H9 (cell line): ENCODE measurements at regions not wholly inside any gene's neighbourhood (a gene's known extent, or its start where the extent isn't known, plus 50 kb on each side); places are given as distances from the start of the nearest gene placed in this dataset.

Source experiments
- DNase-seq: peaks from one replicate; pipeline ENCODE4 v3.0.0-alpha.2; 2017
- H2AFZ ChIP-seq: one replicate; pipeline ENCODE4 v1.6.1; 2013; ENCODE audit warnings: mild to moderate bottlenecking, low read length, control low read depth, moderate library complexity
- H2AK5ac ChIP-seq: 2 replicates; pipeline ENCODE4 v1.6.1; 2013; ENCODE audit warnings: low read length, control low read depth, mixed read lengths; ENCODE audit not compliant: insufficient read length
- H2BK120ac ChIP-seq: one replicate; pipeline ENCODE4 v1.6.1; 2013; ENCODE audit warnings: low read depth, mild to moderate bottlenecking, low read length, control low read depth, inconsistent platforms; ENCODE audit not compliant: poor library complexity, severe bottlenecking
- H2BK12ac ChIP-seq: 2 replicates; pipeline ENCODE4 v1.6.1; 2013; ENCODE audit warnings: low read length, control low read depth, mixed read lengths, low read depth; ENCODE audit not compliant: insufficient read length
- H2BK15ac ChIP-seq: 2 replicates; pipeline ENCODE4 v1.6.1; 2013; ENCODE audit warnings: low read depth, low read length, control low read depth
- H2BK20ac ChIP-seq: one replicate; pipeline ENCODE4 v1.6.1; 2013; ENCODE audit warnings: low read depth, mild to moderate bottlenecking, low read length, control low read depth, inconsistent platforms; ENCODE audit not compliant: poor library complexity, severe bottlenecking
- H2BK5ac ChIP-seq: 2 replicates; pipeline ENCODE4 v1.6.1; 2013; ENCODE audit warnings: low read length, control low read depth, mixed read lengths; ENCODE audit not compliant: insufficient read length
- H3K14ac ChIP-seq: 2 replicates; pipeline ENCODE4 v1.6.1; 2013; ENCODE audit warnings: low read length, control low read depth; ENCODE audit not compliant: insufficient read depth
- H3K18ac ChIP-seq: 2 replicates; pipeline ENCODE4 v1.6.1; 2013; ENCODE audit warnings: low read depth, mild to moderate bottlenecking, mixed read lengths, low read length, control low read depth; ENCODE audit not compliant: insufficient read length
- H3K23ac ChIP-seq: 2 replicates; pipeline ENCODE4 v1.6.1; 2013; ENCODE audit warnings: low read length, control low read depth, mixed read lengths, low read depth; ENCODE audit not compliant: insufficient read length
- H3K23me2 ChIP-seq: 2 replicates; pipeline ENCODE4 v1.6.1; 2013; ENCODE audit warnings: low read depth, mild to moderate bottlenecking, mixed read lengths, low read length, control low read depth; ENCODE audit not compliant: insufficient read length, poor library complexity, severe bottlenecking
- H3K27ac ChIP-seq: 2 replicates; pipeline ENCODE4 v1.5.1; 2013; ENCODE audit warnings: low read length, control low read depth, mixed read lengths, low read depth; ENCODE audit not compliant: insufficient read length
- H3K27me3 ChIP-seq: 2 replicates; pipeline ENCODE4 v1.6.1; 2013; ENCODE audit warnings: low read length, control low read depth, inconsistent platforms; ENCODE audit not compliant: insufficient read depth
- H3K4ac ChIP-seq: 2 replicates; pipeline ENCODE4 v1.6.1; 2013; ENCODE audit warnings: low read depth, mild to moderate bottlenecking, control low read depth, inconsistent platforms, low read length, moderate library complexity
- H3K4me1 ChIP-seq: 2 replicates; pipeline ENCODE4 v1.6.1; 2013; ENCODE audit warnings: low read length, control low read depth, inconsistent platforms; ENCODE audit not compliant: insufficient read depth
- H3K4me2 ChIP-seq: 2 replicates; pipeline ENCODE4 v1.6.1; 2013; ENCODE audit warnings: low read length, control low read depth, mixed read lengths; ENCODE audit not compliant: insufficient read length, insufficient read depth
- H3K56ac ChIP-seq: 2 replicates; pipeline ENCODE4 v1.6.1; 2013; ENCODE audit warnings: low read depth, mild to moderate bottlenecking, mixed read lengths, low read length, control low read depth; ENCODE audit not compliant: insufficient read length
- H3K79me1 ChIP-seq: 2 replicates; pipeline ENCODE4 v1.6.1; 2013; ENCODE audit warnings: low read depth, mild to moderate bottlenecking, moderate library complexity, low read length, control low read depth, inconsistent platforms; ENCODE audit not compliant: insufficient read depth, poor library complexity, severe bottlenecking
- H3K79me2 ChIP-seq: 2 replicates; pipeline ENCODE4 v1.6.1; 2013; ENCODE audit warnings: low read length, control low read depth, inconsistent platforms; ENCODE audit not compliant: insufficient read depth
- H3K9ac ChIP-seq: 2 replicates; pipeline ENCODE4 v1.6.1; 2013; ENCODE audit warnings: low read length, control low read depth, mixed read lengths; ENCODE audit not compliant: insufficient read length; ENCODE audit errors: extremely low read depth
- H3K9me3 ChIP-seq: one replicate; pipeline ENCODE4 v1.6.1; 2013; ENCODE audit warnings: low read depth, low read length, inconsistent platforms; ENCODE audit not compliant: control insufficient read depth
- H3T11ph ChIP-seq: one replicate; pipeline ENCODE4 v1.6.1; 2013; ENCODE audit warnings: mild to moderate bottlenecking, low read length, control low read depth, inconsistent platforms
- H4K20me1 ChIP-seq: one replicate; pipeline ENCODE4 v1.6.1; 2013; ENCODE audit not compliant: control insufficient read depth, insufficient read length, insufficient read depth
- H4K5ac ChIP-seq: 2 replicates; pipeline ENCODE4 v1.6.1; 2013; ENCODE audit warnings: low read depth, mild to moderate bottlenecking, mixed read lengths, low read length, control low read depth; ENCODE audit not compliant: insufficient read length
- H4K8ac ChIP-seq: replicated peaks from 2 replicates; pipeline ENCODE4 v1.6.1; 2013; ENCODE audit warnings: low read length, control low read depth, mixed read lengths, low read depth; ENCODE audit not compliant: insufficient read length
- H4K91ac ChIP-seq: 2 replicates; pipeline ENCODE4 v1.6.1; 2013; ENCODE audit warnings: low read depth, mild to moderate bottlenecking, moderate library complexity, mixed read lengths, low read length, control low read depth; ENCODE audit not compliant: insufficient read length
- H3K27ac Mint-ChIP-seq, 3 experiments: 2 replicates in 2 of 3; 3 replicates in 1 of 3; pipeline ENCODE4 v1.8.0; 2020 to 2021; ENCODE audit warnings: mixed read lengths in 3 of 3, mild to moderate bottlenecking in 1 of 3, moderate library complexity in 1 of 3
- H3K27me3 Mint-ChIP-seq: 2 replicates; pipeline ENCODE4 v1.8.0; 2021; ENCODE audit warnings: low read depth, mild to moderate bottlenecking, moderate library complexity, mixed read lengths
- H3K36me3 Mint-ChIP-seq, 3 experiments: 2 replicates in 2 of 3; 3 replicates in 1 of 3; pipeline ENCODE4 v1.8.0; 2020 to 2021; ENCODE audit warnings: low read depth in 3 of 3, mixed read lengths in 3 of 3; ENCODE audit not compliant: insufficient read depth in 1 of 3
- H3K4me1 Mint-ChIP-seq, 2 experiments: 2 replicates each; pipeline ENCODE4 v1.8.0; 2020; ENCODE audit warnings: mixed read lengths in 2 of 2
- H3K4me3 Mint-ChIP-seq, 2 experiments: 2 replicates in 1 of 2; 3 replicates in 1 of 2; pipeline ENCODE4 v1.8.0; 2020 to 2021; ENCODE audit warnings: mild to moderate bottlenecking in 2 of 2, mixed read lengths in 2 of 2, moderate library complexity in 1 of 2
- H3K9me3 Mint-ChIP-seq, 2 experiments: 2 replicates in 1 of 2; 3 replicates in 1 of 2; pipeline ENCODE4 v1.8.0; 2020; ENCODE audit warnings: mild to moderate bottlenecking in 2 of 2, mixed read lengths in 2 of 2, moderate library complexity in 1 of 2
- WGBS: extraction: QIAGEN DNeasy Blood & Tissue Kit; methylation state at CpG from one replicate; pipeline ENCODE4 v1.1.7; 2013; ENCODE audit warnings: missing lambda C conversion rate, low lambda C conversion rate, mixed read lengths; ENCODE audit not compliant: insufficient read length; ENCODE audit errors: extremely low coverage; 5-methylcytosine and 5-hydroxymethylcytosine counted together
- TF ChIP-seq, protein P1 (sequence below): fragments of 200-600 bp; sonication (generic); conservative IDR thresholded peaks from 3 replicates; pipeline ENCODE4 v1.8.0; 2021; ENCODE audit warnings: antibody characterized with exemption, mild to moderate bottlenecking

DNA sequence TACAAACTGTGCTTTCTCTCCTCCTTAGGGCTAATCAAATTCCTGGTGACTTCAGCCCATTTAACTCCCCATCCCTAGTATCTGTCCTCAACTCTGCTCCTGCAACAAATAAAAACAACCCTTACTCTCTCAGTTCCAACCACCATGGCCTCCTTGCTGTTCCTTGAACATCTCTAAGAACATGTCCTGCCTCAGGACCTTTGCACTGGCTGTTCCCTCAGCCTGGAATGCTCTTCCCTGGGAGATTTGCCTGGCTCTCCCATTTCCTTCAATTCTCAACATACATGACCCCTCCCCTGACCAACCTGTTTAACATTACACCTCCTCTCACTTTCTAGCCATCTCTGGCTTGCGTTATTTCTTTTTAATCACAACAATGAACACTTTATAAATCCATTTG lies 170.5 kb downstream of the PTPN11 start:
- Histone ChIP-seq H3K4ac (no peak overlapping the region), H2BK20ac (no peak overlapping the region), H3K9ac (no peak overlapping the region), H2BK5ac (no peak overlapping the region), H3K27me3 (peaks cover 58% of the 10 kb centered on the region), H3T11ph (no peak overlapping the region), H3K23ac (no peak overlapping the region), H2AK5ac (no peak overlapping the region), H3K4me1 (no peaks in the 10 kb centered on the region; the same call in 1 of the 2 replicates), H4K91ac (no peak overlapping the region), H3K18ac (no peak overlapping the region), H4K20me1 (no peaks in the 10 kb centered on the region), H3K23me2 (no peaks in the 10 kb centered on the region), H3K27ac (no peak overlapping the region), H3K9me3 (no peaks in the 10 kb centered on the region), H2BK15ac (no peak overlapping the region), H4K8ac (no peak overlapping the region), H4K5ac (no peak overlapping the region), H2BK120ac (no peak overlapping the region), H2AFZ (no peak overlapping the region), H2BK12ac (no peak overlapping the region), H3K56ac (no peak overlapping the region), H3K79me2 (no peaks in the 10 kb centered on the region), H3K4me2 (no peak overlapping the region), H3K79me1 (no peaks in the 10 kb centered on the region), H3K14ac (no peak overlapping the region)
- Mint-ChIP-seq H3K4me3 (no peak overlapping the region; a peak in 1 of 5 replicates), H3K9me3 (peaks cover 6 to 15% of the 10 kb centered on the region in 2 experiments; a peak in 3 of 5 replicates), H3K27ac (no peak overlapping the region; a peak in 1 of 7 replicates), H3K27me3 (peaks cover 99% of the 10 kb centered on the region), H3K4me1 (peaks cover 9 to 26% of the 10 kb centered on the region in 2 experiments), H3K36me3 (no peaks in the 10 kb centered on the region; a peak in 1 of 7 replicates)
- no peak for DNase-seq
- TF ChIP-seq, protein P1, sequence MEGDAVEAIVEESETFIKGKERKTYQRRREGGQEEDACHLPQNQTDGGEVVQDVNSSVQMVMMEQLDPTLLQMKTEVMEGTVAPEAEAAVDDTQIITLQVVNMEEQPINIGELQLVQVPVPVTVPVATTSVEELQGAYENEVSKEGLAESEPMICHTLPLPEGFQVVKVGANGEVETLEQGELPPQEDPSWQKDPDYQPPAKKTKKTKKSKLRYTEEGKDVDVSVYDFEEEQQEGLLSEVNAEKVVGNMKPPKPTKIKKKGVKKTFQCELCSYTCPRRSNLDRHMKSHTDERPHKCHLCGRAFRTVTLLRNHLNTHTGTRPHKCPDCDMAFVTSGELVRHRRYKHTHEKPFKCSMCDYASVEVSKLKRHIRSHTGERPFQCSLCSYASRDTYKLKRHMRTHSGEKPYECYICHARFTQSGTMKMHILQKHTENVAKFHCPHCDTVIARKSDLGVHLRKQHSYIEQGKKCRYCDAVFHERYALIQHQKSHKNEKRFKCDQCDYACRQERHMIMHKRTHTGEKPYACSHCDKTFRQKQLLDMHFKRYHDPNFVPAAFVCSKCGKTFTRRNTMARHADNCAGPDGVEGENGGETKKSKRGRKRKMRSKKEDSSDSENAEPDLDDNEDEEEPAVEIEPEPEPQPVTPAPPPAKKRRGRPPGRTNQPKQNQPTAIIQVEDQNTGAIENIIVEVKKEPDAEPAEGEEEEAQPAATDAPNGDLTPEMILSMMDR = no peak
- no CpG with 5 or more reads among the region's 1 CpG for WGBS
